ENCODE measurements at regions not wholly inside any gene's neighbourhood (a gene's known extent, or its start where the extent isn't known, plus 50 kb on each side); places are given as distances from the start of the nearest gene placed in this dataset.

GRCh38 chr3:101120039-101120438 lies 126.8 kb upstream of the ABI3BP start:
- dilution Hi-C loops (cut with HindIII; ENCODE audit: low sequenced_read_pairs, unreplicated experiment) = no loop called here
- Histone ChIP-seq H3K79me1 (ENCODE audit: low read depth in 1 of 2, low read length in 2 of 2) (no peaks in the 10 kb centered on the region), H4K5ac (ENCODE audit: low read depth, low read length) (no peak overlapping the region), H2BK20ac (ENCODE audit: low read depth, low read length) (no peak overlapping the region), H3K36me3 (ENCODE audit: control insufficient read depth, insufficient read depth, low read length) (no peaks in the 10 kb centered on the region), H3K9ac (ENCODE audit: low read depth, low read length) (no peak overlapping the region), H4K20me1 (ENCODE audit: insufficient read depth, low read length) (no peaks in the 10 kb centered on the region), H2BK15ac (ENCODE audit: low read depth, low read length) (no peak overlapping the region), H3K9me1 (ENCODE audit: insufficient read depth, low read length) (no peaks in the 10 kb centered on the region), H2BK120ac (ENCODE audit: low read depth, low read length) (no peak overlapping the region), H4K91ac (ENCODE audit: insufficient read depth, low read depth, low read length) (no peak overlapping the region; the same call in 1 of the 2 replicates), H3K4me1 (ENCODE audit: control insufficient read depth, insufficient read depth, low read length) (no peaks in the 10 kb centered on the region), H3K27me3 (ENCODE audit: control insufficient read depth, insufficient read depth, low read length) (no peaks in the 10 kb centered on the region), H3K23ac (ENCODE audit: low read depth, low read length) (no peak overlapping the region), H4K8ac (ENCODE audit: low read depth in 2 of 2, low read length in 2 of 2) (no peak overlapping the region), H3K14ac (replicated peaks; ENCODE audit: low read depth, low read length) (no peak overlapping the region), H3K56ac (ENCODE audit: extremely low read depth, insufficient read depth, low read length) (no peak overlapping the region), H3K4me2 (ENCODE audit: low read depth, low read length) (no peak overlapping the region), H3K4me3 (ENCODE audit: insufficient read depth, low read depth, low read length) (no peak overlapping the region), H2BK5ac (ENCODE audit: low read depth, low read length, poor library complexity, severe bottlenecking) (no peak overlapping the region), H3K18ac (ENCODE audit: low read depth, low read length) (peak overlapping the region; percentile 33; the same call in 1 of the 2 replicates), H2AK9ac (replicated peaks; ENCODE audit: low read depth, low read length, poor library complexity) (no peak overlapping the region), H2AK5ac (ENCODE audit: low read depth, low read length) (no peak overlapping the region), H3K9me3 (ENCODE audit: control insufficient read depth, insufficient read depth, low read length) (no peaks in the 10 kb centered on the region), H3K4ac (ENCODE audit: low read depth, low read length) (no peak overlapping the region), H2AFZ (replicated peaks; ENCODE audit: low read length, poor library complexity) (no peak overlapping the region), H3K27ac (ENCODE audit: insufficient read depth, low read length) (no peak overlapping the region)
- in situ Hi-C loops (cut with MboI; ENCODE audit: low sequenced_read_pairs) = no loop called here
- BruUV-seq (replicated peaks) = no TSS peak
- intact Hi-C loops (cut with micrococcal nuclease) = no loop called here
- TF ChIP-seq MXI1 (IDR thresholded peaks at IDR 0.05; ENCODE audit: borderline replicate concordance, low read depth, low read length) (no peak), BHLHE40 (IDR thresholded peaks at IDR 0.05; ENCODE audit: low read depth, low read length) (no peak), RCOR1 (IDR thresholded peaks at IDR 0.05; ENCODE audit: insufficient replicate concordance, low read length) (no peak), POLR2A (IDR thresholded peaks at IDR 0.05; ENCODE audit: low read depth, low read length) (no peak), RAD21 (IDR thresholded peaks at IDR 0.05; ENCODE audit: low read length) (no peak), FOS (IDR thresholded peaks at IDR 0.05; ENCODE audit: low read depth, low read length) (no peak), CEBPB (IDR thresholded peaks at IDR 0.05; ENCODE audit: low read depth, low read length) (no peak), MAZ (IDR thresholded peaks at IDR 0.05; ENCODE audit: borderline replicate concordance, low read depth, low read length) (no peak), CHD1 (IDR thresholded peaks at IDR 0.05; ENCODE audit: low read depth, low read length) (no peak), RFX5 (IDR thresholded peaks at IDR 0.05; ENCODE audit: low read depth, low read length) (no peak), ELK1 (IDR thresholded peaks at IDR 0.05; ENCODE audit: borderline replicate concordance, low read depth, low read length) (no peak)
- TF ChIP-seq, protein P1, sequence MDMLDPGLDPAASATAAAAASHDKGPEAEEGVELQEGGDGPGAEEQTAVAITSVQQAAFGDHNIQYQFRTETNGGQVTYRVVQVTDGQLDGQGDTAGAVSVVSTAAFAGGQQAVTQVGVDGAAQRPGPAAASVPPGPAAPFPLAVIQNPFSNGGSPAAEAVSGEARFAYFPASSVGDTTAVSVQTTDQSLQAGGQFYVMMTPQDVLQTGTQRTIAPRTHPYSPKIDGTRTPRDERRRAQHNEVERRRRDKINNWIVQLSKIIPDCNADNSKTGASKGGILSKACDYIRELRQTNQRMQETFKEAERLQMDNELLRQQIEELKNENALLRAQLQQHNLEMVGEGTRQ (IDR thresholded peaks at IDR 0.05; ENCODE audit: low read depth, low read length) = no peak
- ATAC-seq (ENCODE audit: low read depth) (peak; percentile 7; the same call in 1 of the 2 replicates), DNase-seq (no peak)
- POLR2A ChIA-PET (ENCODE audit: unreplicated experiment) = no interaction called here
- no CpG with 5 or more reads among the region's 2 CpGs for WGBS, 2 experiments (ENCODE audit: extremely low coverage in 2 of 2, insufficient read length in 1 of 2)
- CTCF ChIA-PET = no interaction called here

All from IMR-90 (cell line).